GM18909 (cell line): ENCODE measurements at regions not wholly inside any gene's neighbourhood (a gene's known extent, or its start where the extent isn't known, plus 50 kb on each side); places are given as distances from the start of the nearest gene placed in this dataset.

Experiments
- ATAC-seq: cut with Tn5 transposase; IDR thresholded peaks from one replicate; pipeline ENCODE4 v1.9.1; 2021; ENCODE audit warnings: mild to moderate bottlenecking; ENCODE audit not compliant: unreplicated experiment, poor library complexity

- no peak for ATAC-seq
These were observed 146.1 kb upstream of the CTNNB1 start for GRCh38 chr3:41053220-41053619.

GRCh38 chr3:41060106-41060505 is 139.2 kb upstream of the CTNNB1 start:
- ATAC-seq = no peak

- ATAC-seq = no peak
These were observed 135.2 kb upstream of the CTNNB1 start for GRCh38 chr3:41064070-41064469.

DNA sequence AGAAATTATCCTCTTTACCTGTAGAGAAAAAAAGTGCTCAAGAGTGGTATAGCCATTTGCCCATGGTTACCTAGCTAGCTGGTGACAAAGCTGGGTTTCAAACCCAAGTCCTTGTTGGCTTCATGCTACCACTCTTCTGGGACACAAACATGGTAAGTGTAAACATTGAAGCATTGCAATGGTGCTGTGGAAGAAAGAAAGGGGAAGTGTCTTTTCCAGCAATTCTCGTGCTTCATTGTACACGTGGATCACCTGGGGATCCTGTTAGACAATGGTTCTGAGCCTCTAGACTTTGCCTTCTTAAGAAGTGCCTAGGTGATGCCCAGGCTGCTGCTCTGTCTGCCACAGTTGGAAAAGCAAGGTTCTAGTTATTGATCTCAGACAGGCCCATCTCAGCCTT is 134.8 kb upstream of the CTNNB1 start:
- ATAC-seq = no peak

- ATAC-seq = no peak
These were observed 134.0 kb upstream of the CTNNB1 start for GRCh38 chr3:41065340-41065739.

DNA sequence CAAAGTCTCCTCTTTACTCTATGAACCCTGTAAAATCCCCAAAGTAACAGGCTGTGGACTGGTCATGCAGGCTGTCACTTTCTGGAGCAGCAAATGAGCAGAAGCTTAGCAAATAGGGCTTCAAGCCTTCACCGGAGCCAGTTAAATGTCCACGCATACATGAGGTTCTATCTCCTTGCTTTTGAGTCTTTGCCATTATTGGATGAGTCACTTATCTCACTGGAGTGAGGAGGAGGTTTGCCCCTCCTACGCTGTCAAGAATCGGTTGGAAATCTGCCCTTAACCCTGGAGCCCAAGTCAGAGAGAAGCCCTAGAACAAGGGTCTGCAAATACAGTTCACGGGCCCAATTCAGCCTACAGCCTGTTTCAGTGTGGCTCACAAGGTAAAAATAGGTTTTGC is 126.1 kb upstream of the CTNNB1 start:
- ATAC-seq = no peak

DNA sequence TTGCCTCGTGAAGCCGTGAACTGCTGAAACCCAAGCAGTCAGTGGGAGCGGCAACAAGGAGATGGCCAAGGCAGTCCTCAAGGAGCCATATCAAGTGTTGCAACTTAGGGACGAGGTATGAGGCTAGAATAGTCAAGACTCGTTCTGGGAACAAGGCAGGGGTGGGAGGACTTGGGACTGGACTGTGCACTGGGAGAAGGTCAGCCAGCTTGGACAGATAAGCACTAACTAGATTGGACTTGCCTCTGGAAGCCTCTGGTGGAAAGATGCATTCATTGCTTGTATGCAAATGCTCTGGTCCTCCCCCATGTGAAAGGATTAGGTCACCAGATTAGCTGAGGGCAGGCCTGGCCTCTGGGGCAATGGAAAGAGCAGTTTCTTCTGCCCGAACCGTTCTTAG is 123.3 kb upstream of the CTNNB1 start:
- ATAC-seq = no peak

DNA sequence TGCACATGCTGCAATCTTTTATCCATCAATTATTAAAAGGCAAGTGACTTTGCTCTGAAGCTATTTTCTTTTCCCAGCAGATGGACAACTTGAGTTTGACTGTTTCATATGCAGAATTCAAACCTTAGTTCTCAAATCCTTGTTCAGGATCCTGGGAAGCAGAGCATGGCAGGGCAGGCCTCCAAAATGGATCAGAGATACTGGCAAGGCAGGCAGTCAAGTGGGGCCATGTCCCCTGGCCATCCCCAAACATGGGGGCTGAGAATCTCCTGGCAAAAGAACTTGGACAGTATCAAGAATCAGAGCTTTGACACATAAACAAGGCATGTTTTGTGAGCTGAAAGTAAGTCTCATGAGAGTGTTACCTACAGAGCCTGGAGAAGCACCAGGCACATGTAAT is 122.9 kb upstream of the CTNNB1 start:
- ATAC-seq = no peak

- no peak for ATAC-seq
These were observed 119.2 kb upstream of the CTNNB1 start for GRCh38 chr3:41080141-41080540.

DNA sequence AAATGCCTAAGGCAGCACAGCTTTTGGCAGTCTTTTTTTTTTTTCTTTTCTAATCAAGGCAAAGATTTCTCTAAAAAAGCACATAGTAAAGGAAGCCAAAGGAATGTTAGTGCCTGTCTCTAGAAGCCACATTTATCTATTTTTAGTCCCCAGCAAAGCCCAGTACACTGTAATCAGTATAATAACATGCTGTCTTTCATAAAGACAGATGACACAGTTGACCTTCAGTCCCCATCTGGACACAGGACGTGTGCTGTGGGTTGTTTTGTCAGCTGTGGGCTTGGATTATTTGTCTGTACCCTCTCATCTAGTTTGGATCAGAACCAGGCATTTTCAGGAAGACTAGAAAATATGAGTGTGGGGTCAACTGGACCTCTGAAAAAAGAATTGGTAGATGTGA is 110.4 kb upstream of the CTNNB1 start:
- ATAC-seq = no peak

DNA sequence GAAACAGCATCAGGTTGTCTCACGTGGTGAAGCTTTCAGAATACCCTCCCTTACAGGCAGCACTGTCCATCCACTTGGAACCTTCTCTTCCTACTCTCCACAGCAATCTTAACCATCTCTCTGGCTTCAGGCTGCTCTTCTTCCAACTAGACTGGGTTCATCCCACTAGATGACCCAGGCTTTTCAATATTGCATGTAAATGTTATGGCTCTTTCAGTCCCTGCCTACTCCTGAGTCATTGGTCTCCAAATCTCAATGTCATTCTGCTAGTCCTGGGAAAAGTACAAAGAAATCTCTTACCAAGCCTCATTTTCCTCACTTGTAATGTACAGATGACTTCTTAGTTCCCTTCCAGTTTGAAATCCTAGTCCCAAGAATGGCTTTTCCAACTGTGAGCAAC is 109.7 kb upstream of the CTNNB1 start:
- ATAC-seq = no peak

- no peak for ATAC-seq
These were observed 106.5 kb upstream of the CTNNB1 start for GRCh38 chr3:41092844-41093243.

DNA sequence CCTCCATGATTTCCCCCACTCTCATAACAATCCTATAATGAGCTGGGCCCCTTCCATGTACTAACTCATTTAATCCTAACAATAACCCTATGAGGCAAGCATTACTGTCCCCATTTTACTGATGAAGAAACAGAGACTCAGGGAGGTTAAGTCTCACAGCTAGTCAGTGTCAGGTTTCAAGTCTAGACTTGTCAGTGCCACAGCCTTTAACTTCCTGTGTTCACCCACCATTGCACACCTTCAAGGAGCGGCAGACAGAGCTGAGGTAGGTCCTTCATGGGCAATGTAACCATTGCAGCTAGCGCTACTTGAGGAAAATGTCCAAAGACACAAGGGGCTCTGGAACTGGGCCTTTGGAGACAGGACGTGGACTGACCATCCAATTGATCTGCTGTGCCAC is 105.8 kb upstream of the CTNNB1 start:
- ATAC-seq = no peak

- no peak for ATAC-seq
These were observed 105.0 kb upstream of the CTNNB1 start for GRCh38 chr3:41094351-41094750.

DNA sequence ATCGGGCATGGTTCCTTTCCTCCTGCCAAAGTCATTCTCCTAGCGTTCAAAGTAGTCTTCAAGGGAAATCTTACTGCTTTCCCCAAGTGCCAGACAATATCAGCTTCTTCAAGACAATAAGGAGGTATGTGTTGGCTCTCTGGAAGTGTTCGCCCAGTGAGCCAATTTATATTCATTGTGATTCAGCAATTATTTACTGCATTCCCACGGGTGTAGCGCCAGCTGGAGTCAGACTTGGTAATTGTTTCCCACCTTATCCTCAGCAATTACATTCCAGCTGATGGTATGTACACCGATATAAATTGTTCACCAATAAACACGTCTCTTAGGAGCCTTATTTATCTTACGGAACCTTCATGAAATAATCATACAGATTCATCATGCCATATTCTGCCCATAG is 103.6 kb upstream of the CTNNB1 start:
- ATAC-seq = no peak

DNA sequence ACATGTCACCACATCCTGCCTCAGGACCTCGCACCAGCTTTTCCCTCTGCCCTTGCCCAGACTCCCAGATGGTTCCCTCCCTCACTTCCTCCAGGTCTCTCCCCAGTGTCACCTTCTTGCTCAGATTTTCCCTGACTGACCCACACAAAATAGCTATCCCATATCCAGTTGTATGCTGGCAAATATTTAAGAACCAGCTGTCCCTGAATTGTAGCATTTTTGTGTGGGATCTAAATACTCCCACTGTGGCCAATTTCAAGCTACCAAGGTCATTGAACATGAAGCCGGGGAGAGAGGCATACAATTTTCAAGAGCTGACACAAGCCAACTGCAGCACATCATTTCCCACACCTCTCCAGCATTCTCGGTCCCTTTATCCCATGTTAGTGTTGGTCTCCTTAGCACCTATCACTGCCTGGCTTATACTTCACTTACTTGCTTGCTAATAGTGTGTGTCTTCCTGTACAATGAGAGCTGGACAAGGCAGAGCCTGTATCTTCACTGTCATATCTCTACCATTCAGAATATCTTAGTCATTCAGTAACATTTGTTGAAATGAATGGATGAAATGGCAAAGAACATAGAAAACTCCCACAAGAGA is 101.3 kb upstream of the CTNNB1 start:
- no peak for ATAC-seq

DNA sequence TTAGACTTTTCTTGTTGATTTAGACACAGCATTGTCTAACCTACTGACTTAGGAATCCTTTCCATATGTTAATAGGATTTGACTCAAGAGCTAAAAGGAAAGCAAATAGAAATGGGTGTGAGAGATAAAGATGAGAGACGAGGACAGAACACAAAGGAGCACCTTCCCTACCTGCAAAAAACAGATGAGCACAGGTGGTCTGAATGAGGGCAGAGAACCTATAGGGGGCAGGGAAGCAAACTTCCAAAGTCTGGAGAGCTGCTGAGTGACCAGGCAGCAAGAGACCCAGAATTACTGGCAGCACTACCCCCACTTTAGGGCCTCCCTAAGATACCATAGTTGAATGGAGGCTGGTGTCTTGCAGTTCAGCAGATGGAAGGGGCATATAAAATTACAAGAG is 98.1 kb upstream of the CTNNB1 start:
- no peak for ATAC-seq

- no peak for ATAC-seq
These were observed 97.2 kb upstream of the CTNNB1 start for GRCh38 chr3:41102053-41102556.

- ATAC-seq = no peak
These were observed 96.6 kb upstream of the CTNNB1 start for GRCh38 chr3:41102750-41103149.

- no peak for ATAC-seq
These were observed 96.1 kb upstream of the CTNNB1 start for GRCh38 chr3:41103200-41103599.

DNA sequence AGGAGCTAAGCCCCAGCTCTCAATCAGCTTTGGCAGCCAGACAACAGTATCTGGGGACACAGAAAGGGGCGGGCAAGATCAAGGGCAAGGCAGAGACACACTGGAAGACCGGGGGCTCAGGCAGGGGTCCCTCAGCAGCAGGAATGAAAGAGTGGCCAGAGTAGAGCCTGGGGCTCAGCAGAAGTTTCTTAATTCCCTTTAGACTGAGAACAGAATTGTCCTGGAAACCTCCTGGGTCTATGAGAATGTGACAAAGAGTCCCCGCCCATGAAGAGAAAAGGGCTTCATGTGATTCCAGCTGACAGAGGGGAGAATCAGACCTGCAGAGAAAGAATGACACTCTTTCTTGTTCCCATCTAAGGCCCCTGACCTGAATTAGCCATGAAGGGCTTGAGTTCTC is 95.2 kb upstream of the CTNNB1 start:
- no peak for ATAC-seq

- ATAC-seq = no peak
These were observed 92.6 kb upstream of the CTNNB1 start for GRCh38 chr3:41106691-41107090.

DNA sequence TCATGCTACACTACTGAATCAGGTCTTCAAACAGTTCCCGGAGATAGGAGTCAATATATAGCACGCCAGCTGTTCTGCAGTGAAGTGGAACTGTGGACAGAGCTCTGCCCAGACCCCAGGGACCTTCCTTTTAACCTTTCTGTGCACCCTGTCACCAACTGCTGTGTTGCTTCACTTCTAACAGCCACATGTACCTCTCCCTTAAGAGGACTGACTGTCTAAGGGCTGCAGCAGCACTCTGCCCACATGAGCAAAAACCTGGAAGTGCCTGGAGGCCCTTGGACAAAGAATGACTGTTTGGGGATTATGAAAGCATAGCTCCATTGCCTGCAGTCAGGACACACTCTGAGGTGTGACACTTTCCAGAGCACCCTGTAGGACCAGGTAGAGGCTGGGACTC is 88.3 kb upstream of the CTNNB1 start:
- ATAC-seq = no peak
